ENCODE measurements at regions not wholly inside any gene's neighbourhood (a gene's known extent, or its start where the extent isn't known, plus 50 kb on each side); places are given as distances from the start of the nearest gene placed in this dataset.

DNA sequence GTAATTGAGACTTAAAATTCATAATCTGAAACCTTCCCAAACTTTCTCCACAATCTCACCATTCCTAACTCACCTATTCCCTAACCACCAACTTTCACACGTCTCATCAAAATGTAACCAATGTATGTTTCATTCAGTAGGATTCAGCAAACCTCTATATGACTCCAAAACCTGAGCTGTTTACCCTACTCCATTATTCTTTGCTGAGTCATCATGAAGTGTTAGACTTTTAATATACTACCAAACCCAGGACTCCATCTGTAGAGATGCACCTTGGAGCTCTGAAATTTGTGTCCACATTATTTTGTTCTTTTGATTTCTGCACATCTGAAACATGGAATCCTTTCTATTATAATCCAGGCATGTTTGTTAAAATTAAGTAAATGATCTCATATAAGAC is 727.0 kb upstream of the PIK3C3 start:
- no peak for DNase-seq (ENCODE audit: low read depth)

DNA sequence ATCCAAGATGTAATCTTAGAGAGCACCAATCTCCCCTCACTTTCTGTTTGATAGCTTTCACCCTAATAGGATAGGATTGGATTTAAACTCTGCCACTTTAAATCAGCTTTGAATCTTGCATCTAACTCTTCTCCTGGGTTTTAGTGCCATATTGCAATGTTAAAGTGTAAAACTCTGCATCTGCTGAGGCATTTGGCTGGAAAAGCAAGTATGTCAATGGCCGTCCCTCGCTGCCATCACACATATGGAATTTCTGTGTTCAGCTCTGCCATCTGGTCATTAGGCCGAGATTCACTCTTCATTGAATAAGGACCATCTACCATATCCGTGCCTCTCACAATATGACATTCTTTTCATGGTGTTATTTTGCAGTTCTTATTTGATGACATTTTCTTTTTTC is 728.1 kb upstream of the PIK3C3 start:
- DNase-seq (ENCODE audit: low read depth): no peak

DNA sequence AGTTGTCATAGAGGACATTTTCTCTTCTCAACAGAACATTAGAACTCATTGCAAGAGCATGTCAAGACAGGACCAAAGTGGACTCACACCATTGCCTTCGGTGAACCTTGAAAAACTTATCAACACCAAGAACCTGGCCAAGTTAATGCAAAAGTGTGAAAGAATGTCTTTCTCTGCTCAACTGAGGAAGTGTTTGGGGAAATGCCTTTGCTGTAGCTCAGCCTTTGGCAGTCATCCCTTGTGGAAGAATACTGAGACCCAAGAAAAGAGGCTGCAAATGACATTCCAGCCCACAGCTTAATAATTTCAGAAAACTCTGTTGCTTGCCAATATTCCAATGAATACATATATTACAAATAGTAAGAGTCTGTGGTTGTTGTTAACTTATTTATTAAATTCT is 728.8 kb upstream of the PIK3C3 start:
- DNase-seq (ENCODE audit: low read depth): no peak

DNA sequence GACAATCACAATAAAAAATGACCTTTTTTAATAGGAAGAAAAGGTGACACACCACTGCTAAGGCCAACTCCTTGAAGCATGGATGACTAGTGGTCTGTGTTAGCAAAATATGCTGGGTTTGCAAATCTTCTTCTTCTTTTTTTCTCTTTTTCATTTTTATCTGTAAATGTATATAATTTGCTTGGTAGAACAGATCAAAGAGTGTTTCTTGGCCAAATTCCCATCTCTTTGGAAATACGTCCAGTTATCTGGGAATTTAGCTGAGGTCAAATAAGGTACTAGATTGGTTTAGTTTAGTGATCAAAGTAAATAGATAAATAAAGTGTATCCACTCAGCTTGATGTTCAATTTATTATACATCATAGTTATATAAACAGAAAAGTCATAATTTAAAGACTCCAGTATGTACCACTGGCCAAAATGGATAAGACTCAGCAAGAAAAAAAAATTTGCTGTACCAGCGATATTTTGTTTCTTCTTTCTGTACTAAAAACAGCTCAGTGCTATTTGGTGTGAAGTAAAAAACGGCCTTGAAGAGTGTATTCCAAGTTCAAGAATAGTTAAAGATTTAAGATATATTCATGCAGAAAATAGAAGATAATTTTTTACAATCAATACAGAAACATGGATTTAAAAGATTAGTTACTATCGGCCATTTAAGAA is 738.6 kb upstream of the PIK3C3 start:
- no peak for DNase-seq (ENCODE audit: low read depth)

DNA sequence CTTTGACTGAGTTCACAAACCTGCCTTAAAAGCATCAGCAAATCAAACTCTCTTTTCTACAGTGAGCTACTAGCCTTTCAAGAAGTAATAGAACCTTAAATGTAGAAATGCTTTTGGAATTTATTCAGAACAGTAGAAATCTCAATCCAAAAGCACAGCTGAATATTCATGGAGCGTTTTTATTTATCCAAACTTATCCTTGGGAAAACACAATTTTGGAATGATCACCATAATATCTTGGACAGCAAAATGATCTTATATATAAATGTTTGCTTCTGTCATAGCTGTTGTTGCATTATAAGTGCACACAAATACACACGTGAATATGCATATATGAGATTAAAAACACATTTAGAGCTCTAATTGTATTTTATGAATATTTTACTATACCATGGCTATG is 747.3 kb upstream of the PIK3C3 start:
- DNase-seq (ENCODE audit: low read depth): no peak

DNA sequence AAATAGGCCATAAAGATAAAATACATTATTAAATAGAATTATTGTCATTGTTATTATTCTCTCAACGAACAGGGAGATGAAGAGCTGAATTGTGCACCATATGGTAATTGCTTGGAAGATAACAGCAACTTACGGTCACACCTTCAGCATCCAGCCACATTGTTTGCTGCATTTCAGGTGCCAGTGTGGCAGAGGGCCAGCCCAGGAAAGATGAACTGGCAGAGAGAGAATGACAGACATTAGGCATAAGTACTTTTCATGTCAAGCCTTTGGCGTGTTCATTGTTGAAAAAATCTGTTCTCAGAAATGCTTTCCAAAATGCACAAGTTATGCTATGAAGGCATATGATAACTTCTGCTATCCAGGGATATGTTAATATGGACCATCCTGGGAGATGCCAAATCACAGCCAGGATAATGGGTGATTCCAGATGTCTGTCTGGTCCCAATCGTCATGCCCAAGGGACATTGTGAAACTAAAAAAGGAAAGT is 748.6 kb upstream of the PIK3C3 start:
- DNase-seq (ENCODE audit: low read depth): no peak

DNA sequence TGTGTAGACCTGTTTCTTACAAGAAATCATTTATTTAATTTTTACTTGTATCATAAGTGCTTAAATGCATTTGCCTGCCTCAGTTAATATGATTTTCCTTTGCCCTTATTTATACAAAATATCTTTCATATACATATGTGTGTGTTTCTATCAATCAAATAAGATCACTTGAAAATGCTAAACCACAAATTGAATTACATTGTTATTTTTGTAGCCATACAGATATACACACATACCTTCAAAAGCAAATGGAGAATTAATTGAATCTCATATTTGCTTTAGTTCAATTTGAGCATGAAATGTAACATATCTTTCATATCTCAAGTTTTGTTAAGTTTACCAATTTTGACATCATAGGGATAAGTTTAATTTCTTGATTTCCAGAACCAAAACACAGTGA is 755.8 kb upstream of the PIK3C3 start:
- DNase-seq (ENCODE audit: low read depth): no peak

DNA sequence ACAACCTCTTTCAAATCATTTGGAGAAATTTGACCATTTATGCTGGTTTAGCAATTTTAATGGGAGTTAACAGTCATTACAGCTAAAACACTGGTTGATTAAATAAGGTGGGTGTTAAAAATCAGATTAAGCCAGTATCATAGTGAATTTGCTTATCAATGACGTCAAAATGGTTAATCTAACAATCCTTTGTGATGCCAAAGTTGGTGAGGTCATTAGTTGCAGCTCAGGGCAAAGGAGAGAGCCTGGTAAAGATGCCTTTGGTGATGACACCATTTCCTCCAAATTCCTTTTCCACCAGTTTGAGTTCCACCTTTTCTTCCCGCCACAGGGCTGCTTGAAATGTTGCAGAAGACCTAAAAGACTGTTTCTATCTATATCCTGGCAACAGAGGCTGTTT is 757.1 kb upstream of the PIK3C3 start:
- DNase-seq (ENCODE audit: low read depth): no peak

DNA sequence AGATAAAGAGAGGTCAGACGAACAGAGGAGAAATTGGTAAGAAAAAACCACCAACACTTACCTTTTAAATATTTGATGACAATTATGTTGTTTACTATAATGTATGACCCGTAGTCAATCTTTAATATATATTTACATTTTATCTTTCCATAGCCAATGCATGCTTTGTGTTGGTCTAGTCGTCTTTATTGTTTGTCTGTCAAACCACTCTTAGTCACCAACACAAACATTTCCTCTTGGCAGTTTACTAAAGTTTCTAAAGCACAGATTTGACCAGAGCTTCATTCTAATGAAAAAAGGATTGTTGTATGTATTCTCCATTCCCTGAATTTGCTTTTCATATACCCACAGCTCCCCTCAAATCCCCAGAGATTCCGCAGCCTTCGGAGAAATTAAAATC is 784.7 kb upstream of the PIK3C3 start:
- no peak for DNase-seq (ENCODE audit: low read depth)

DNA sequence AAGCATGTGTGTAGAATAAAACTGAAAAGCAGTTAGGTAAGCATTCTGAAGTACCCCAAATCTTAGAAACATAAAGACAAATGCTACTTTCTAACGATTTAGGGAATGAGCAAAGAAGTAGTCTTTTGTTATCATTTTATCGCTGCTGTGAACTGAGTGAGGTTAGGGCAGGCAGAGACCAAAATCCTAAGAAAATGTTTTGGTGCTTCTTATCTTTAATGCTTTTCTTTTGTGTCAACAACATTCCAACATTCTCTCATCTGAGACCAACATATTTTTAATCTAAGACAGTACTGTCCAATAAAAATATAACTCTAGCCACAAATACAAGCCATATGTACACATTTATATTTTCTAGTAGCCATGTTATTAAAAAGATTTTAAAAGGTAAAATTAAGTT is 789.4 kb upstream of the PIK3C3 start:
- DNase-seq (ENCODE audit: low read depth): no peak

DNA sequence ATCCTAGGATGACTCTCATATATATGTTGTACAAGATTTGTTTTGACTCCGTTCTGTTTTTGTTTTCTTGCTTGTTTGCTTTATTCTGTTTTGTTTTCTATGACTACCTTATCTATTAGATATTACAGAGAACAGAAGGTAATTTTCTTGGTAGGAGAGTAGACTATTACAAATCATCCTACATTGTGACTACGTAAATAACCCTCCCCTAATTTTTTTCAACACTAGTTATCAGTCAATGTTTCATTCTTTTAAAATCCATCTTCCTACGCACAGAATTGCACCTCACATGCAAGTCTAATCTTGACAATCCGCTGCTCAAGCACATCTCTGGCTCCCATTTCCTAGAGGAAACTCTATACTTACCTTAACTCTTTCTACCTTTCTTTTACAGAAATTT is 792.3 kb upstream of the PIK3C3 start:
- no peak for DNase-seq (ENCODE audit: low read depth)

DNA sequence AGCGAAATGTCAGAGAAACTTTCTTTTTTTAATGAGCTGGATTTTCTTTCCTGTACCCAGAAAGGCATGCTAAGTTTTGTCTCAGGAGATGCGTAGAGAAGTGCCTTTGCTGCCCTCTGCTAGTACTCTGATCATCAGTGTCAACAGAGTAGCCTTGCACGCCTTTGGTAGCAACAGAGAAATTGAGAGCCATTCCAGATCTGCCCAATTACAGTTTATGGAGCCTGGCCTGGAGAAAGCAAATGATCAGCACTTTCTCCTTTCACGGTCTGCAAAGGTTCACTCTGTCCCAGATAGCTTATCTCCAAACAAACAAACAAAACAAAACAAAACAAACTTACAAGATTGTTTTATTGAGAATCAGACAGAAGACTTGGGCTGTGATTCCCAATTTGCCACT is 792.8 kb upstream of the PIK3C3 start:
- no peak for DNase-seq (ENCODE audit: low read depth)

DNA sequence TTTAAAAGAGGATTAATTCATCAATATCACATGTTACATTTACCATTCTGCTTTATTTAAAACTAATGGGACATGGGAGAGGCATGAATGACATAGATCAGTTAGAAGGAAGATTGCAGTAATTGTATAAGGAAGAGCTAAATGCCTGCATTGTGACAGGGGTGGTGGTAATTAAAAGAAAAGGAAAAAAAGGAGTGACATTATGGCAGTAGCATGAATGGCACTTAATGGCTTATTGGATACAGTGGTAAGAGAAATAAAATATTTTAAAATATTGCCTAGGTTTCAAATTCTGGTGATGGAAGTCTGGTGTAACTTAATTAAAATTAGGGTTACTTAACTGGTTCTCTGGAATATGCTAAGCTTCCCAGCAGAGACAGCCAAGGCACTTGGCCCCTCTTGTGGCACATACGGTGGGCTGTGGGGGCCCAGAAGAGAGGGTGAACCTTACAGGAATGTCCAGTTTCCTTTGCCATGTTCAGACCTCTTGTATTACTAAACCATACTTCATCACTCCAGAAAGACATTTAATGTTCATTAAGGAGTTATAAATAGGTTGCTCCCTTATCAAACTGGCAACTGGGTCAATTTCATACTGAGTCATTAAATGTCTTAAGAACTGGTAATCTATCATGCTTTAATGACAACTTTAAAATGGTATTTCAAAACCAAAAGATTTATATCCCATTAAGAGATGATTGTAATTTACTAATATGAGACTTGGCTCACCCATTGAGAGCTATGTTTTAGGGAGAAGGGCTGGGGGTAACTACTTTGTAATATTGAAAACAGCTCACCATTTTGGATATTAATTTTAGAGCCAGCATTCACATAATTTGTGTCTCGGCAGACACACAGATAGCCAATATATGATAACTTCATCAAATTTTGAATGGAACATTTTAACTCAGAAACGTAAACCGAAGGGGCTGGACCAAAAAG is 798.9 kb upstream of the PIK3C3 start:
- no peak for DNase-seq (ENCODE audit: low read depth)

DNA sequence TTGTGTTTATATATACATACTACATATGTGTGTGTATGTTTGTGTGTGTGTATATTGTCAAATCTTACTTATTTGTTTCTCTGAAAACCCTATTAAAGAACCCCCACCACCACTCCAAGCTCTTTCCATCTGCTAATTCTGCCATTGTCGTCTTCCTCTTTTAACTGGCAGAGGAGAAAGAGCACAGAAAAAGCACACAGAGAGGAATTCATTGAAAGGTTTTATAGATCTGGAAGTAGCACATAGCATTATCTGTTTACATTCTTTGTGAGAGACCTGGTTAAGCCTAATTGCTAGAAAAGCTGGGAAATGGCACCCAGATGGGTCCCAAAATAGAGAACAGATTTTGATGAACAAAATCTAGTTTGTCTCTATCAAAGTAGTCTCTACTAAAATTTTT is 800.0 kb upstream of the PIK3C3 start:
- no peak for DNase-seq (ENCODE audit: low read depth)

DNA sequence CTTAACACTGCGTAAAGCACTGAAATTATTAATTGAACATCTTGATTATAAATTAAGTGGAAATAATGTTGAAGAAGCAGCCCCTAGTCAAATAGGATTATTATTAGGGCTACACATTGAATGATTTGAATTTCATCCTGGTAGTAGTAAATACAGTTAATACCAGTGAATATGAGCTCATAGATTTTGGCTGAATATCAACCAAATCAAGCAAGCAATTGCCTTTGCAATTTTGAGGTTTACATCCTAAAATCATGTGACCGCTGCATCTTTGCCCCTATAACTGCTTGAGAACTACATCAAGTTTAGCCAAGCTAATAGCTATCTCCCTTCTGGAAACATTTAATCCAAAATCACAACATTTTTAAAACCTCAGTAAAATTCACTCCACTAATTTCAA is 801.2 kb upstream of the PIK3C3 start:
- no peak for DNase-seq (ENCODE audit: low read depth)

DNA sequence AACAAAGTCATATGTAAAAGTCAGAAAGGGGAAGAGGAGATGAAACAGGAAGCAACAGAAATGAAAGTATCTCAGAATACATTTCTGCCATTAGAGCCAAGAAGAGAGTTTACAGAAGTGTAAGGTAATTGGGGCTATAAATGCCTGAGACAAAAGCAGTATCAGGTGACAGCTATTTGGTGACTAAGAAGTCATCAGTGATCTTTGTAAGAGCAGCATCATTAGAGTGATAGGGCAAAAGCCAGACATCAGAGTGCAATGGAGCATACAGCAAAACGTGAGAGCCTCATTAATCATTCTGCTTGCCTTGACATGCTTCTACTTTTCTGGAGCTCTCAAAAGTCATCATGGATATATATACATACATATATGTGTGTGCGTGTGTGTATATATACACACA is 804.7 kb upstream of the PIK3C3 start:
- DNase-seq (ENCODE audit: low read depth): no peak

DNA sequence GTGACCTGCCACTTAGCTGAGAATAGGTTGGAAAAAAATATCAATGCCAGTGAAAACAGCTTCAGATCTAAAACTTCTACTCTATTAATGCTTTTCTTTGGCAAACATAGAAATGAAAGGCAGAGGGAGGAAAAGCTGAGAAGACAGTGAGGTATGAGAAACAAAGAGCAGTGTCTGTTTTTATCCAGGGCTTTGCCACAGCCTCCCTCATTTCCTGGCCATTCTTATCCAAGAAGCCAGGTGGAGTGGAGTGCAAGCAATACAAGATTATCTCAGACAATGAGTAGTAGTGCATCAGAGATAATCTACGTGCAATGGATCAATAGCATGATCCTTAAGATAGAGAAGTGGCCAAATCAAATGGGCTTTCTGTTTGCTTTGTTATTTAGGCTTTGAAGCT is 808.7 kb upstream of the PIK3C3 start:
- no peak for DNase-seq (ENCODE audit: low read depth)

DNA sequence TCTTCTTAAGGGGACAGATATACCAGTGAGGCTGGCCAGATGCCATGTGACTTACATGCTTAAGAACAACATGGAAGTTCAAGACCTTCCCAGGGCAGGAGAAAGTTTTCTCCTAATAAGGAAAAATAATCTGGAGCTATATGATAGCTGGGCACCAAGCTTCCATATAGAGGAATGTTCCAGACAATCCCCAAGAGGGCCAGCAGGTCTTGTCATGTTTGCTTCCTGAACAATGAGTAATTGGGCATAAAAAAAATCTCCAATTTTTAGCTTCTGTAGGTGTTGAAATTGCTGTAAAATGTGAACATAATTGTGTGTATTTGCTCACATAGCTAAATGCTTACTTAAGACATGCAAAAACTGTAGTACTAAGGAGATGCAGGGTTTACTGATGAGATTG is 809.5 kb upstream of the PIK3C3 start:
- DNase-seq (ENCODE audit: low read depth): no peak

DNA sequence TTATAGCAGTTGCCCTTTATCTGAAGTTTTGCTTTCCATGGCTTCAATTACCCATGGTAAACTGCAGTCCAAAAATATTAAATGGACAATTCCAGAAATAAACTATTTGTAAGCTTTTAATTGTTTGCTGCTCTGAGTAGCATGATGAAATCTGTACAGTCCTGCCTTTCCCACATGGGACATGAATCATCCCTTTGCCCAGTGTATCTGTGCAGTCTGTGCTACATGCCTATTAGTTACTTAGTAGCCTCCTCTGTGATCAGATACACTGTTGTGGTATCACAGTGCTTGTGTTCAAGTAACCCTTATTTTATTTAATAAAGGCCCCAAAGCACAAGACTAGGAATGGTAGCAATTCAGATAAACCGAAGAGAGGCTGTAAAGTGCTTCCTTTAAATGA is 810.6 kb upstream of the PIK3C3 start:
- DNase-seq (ENCODE audit: low read depth): no peak

DNA sequence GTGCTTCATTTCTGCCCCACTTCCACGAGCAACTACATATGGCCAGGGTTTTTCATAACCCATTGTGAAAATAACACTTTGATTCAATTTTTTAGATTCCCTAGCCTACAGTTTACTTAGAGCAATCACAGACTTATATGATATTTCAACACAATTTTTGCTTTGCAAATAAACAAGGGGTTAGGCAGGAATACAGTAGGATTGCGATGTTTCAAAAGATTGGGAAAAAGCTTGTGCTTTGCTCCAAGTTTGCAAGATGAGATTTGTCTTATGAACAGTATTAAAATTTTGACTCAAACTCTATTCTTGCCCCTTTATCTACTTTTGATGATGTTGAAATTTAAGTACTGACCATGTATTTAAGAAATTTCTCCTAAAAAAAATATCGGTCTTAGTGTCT is 814.5 kb upstream of the PIK3C3 start:
- no peak for DNase-seq (ENCODE audit: low read depth)

DNA sequence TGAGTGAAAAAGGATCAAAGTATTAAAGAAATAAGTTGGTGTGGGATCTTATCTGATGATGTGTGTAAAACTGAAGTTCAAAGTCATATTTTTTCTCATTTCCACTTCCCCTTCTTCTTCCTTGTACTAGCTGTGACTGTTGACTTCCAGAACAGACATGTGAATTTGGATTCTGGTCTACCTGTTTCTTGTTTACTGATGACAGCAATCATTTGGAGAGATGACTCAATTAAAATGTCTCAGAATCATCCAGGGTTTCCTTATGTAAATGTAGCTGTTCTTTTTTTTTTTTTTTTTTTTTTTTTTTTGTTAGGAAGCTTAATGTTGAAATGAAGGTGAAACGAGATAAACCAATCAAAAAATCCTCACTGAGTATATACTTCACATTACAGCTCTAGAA is 819.9 kb upstream of the PIK3C3 start:
- DNase-seq (ENCODE audit: low read depth): no peak

DNA sequence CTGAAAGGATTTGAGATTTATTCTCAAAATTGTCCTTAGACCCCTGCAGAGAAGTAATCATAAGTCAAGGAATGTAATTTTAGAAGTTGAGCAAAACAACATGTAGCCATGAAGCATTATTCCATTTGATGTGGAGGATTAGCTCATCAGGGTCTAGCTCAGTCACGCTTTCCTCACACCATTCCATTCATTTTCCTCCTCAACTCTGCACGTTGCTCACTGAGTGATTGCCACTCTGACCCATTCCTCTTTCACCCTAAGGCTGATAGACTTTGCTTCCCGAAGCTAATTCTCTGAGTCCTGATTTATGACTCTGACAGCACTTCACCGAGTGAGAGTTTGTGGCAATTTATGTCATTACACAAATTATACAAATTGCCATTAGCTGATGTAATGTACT is 820.6 kb upstream of the PIK3C3 start:
- DNase-seq (ENCODE audit: low read depth): no peak

DNA sequence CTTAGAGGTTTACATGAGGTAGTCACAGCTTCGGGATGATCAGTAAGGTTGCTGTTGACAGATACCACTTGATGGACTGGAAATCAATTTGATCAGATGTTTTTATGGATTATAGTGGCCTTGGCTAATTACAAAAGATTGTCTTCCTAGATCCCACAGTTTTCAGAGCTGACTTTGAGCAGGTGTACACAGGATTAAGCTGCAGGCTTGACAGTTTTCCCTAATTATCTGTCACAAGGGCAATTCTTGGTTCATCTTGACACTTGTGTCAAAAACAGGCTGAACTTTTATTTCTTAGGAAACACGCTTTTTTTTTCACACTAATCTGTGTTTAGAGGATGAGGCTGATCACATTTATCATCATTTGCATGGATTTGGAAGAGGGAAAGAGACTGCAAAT is 824.0 kb upstream of the PIK3C3 start:
- no peak for DNase-seq (ENCODE audit: low read depth)

DNA sequence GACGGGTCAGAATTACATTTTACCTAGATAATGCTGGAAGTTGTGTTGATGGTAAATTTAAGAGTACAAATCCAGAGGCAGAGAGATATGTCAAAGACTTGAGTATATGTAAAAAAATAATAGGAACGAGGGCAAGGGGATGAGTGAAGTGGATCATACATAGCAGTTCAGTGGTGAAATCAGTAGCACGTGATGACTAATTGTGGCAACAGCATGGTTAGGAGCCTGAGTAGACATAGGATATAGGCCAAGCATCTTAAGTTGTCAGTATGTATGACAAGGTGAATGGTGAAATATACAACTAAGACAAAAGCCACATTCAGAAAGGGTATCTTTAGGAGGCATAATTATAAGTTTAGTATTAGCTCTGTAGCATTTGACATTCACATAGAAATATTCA is 826.5 kb upstream of the PIK3C3 start:
- DNase-seq (ENCODE audit: low read depth): no peak

All from T-helper 22 cell (primary cell).